ENCODE measurements at regions not wholly inside any gene's neighbourhood (a gene's known extent, or its start where the extent isn't known, plus 50 kb on each side); places are given as distances from the start of the nearest gene placed in this dataset.

- H3K23ac ChIP-seq (ENCODE audit: low read depth, low read length), result no peak overlapping the region
- H3K4me1 ChIP-seq (ENCODE audit: control insufficient read depth, insufficient read depth, low read length), result no peaks in the 10 kb centered on the region
- H3K27me3 ChIP-seq (ENCODE audit: control insufficient read depth, insufficient read depth, low read length), result no peaks in the 10 kb centered on the region
- no peak overlapping the region for H3K27ac ChIP-seq (ENCODE audit: insufficient read depth, low read length)
- no peak overlapping the region for H3K14ac ChIP-seq (replicated peaks; ENCODE audit: low read depth, low read length)
- intact Hi-C loops (cut with micrococcal nuclease) (no loop called here), dilution Hi-C loops (cut with HindIII; ENCODE audit: low sequenced_read_pairs, unreplicated experiment) (no loop called here), in situ Hi-C loops (cut with MboI; ENCODE audit: low sequenced_read_pairs) (no loop called here)
- H2AK9ac ChIP-seq (replicated peaks; ENCODE audit: low read depth, low read length, poor library complexity), result no peak overlapping the region
- H3K4me2 ChIP-seq (ENCODE audit: low read depth, low read length), result no peak overlapping the region
- H2BK120ac ChIP-seq (ENCODE audit: low read depth, low read length), result no peak overlapping the region
- no peak overlapping the region for H4K8ac ChIP-seq (ENCODE audit: low read depth in 2 of 2, low read length in 2 of 2)
- H3K9ac ChIP-seq (ENCODE audit: low read depth, low read length), result no peak overlapping the region
- H2AK5ac ChIP-seq (ENCODE audit: low read depth, low read length), result no peak overlapping the region
- H3K4me3 ChIP-seq (ENCODE audit: insufficient read depth, low read depth, low read length), result no peak overlapping the region
- no peak overlapping the region for H2BK15ac ChIP-seq (ENCODE audit: low read depth, low read length)
- ChIA-PET CTCF (no interaction called here), POLR2A (ENCODE audit: unreplicated experiment) (no interaction called here)
- no peaks in the 10 kb centered on the region for H4K20me1 ChIP-seq (ENCODE audit: insufficient read depth, low read length)
- no peaks in the 10 kb centered on the region for H3K36me3 ChIP-seq (ENCODE audit: control insufficient read depth, insufficient read depth, low read length)
- no peak overlapping the region for H2BK5ac ChIP-seq (ENCODE audit: low read depth, low read length, poor library complexity, severe bottlenecking)
- no peak overlapping the region for H4K91ac ChIP-seq (ENCODE audit: insufficient read depth, low read depth, low read length)
- H3K9me1 ChIP-seq (ENCODE audit: insufficient read depth, low read length), result no peaks in the 10 kb centered on the region
- no peak for TF ChIP-seq MXI1 (IDR thresholded peaks at IDR 0.05; ENCODE audit: borderline replicate concordance, low read depth, low read length)
- TF ChIP-seq CTCF (conservative IDR thresholded peaks at IDR 0.05; ENCODE audit: low read depth, low read length), result no peak
- no peak for TF ChIP-seq FOS (IDR thresholded peaks at IDR 0.05; ENCODE audit: low read depth, low read length)
- TF ChIP-seq BHLHE40 (IDR thresholded peaks at IDR 0.05; ENCODE audit: low read depth, low read length), result no peak
- no peak for TF ChIP-seq NFE2L2 (IDR thresholded peaks at IDR 0.05; ENCODE audit: low read depth, low read length)
- no peak for TF ChIP-seq USF2 (IDR thresholded peaks at IDR 0.05; ENCODE audit: low read depth, low read length)
- TF ChIP-seq SMC3 (IDR thresholded peaks at IDR 0.05; ENCODE audit: low read depth, low read length), result no peak
- TF ChIP-seq RAD21 (IDR thresholded peaks at IDR 0.05; ENCODE audit: low read length), result no peak
- WGBS, 2 experiments (ENCODE audit: extremely low coverage in 2 of 2, insufficient read length in 1 of 2), result no CpG with 5 or more reads among the region's 4 CpGs
- H3K9me3 ChIP-seq (ENCODE audit: control insufficient read depth, insufficient read depth, low read length), result no peaks in the 10 kb centered on the region
- no peaks in the 10 kb centered on the region for H3K79me1 ChIP-seq (ENCODE audit: low read depth in 1 of 2, low read length in 2 of 2)
- H3K4ac ChIP-seq (ENCODE audit: low read depth, low read length), result no peak overlapping the region
- no peak for DNase-seq
- no peak overlapping the region for H3K56ac ChIP-seq (ENCODE audit: extremely low read depth, insufficient read depth, low read length)
- H3K18ac ChIP-seq (ENCODE audit: low read depth, low read length), result no peak overlapping the region
- ATAC-seq (ENCODE audit: low read depth), result no peak
- H2AFZ ChIP-seq (replicated peaks; ENCODE audit: low read length, poor library complexity), result no peak overlapping the region
- no peak overlapping the region for H2BK20ac ChIP-seq (ENCODE audit: low read depth, low read length)
- no peak overlapping the region for H4K5ac ChIP-seq (ENCODE audit: low read depth, low read length)
- BruUV-seq (replicated peaks), result no TSS peak
Measured at GRCh38 chr4:129377131-129377845, 281.3 kb downstream of the C4orf33 start.

All from IMR-90 (cell line).